ENCODE measurements at regions not wholly inside any gene's neighbourhood (a gene's known extent, or its start where the extent isn't known, plus 50 kb on each side); places are given as distances from the start of the nearest gene placed in this dataset.

GRCh38 chr22:47568700-47569099, 806.2 kb downstream of the TBC1D22A start:
- no peak for DNase-seq
- 90 to 95% (median 90%) methylated on average over 8 of the region's 8 CpGs for WGBS, 3 donors

GRCh38 chr22:47567126-47568090, 805.0 kb downstream of the TBC1D22A start:
- Histone ChIP-seq H3K36me3 (no peaks in the 10 kb centered on the region), H3K27me3 (no peaks in the 10 kb centered on the region), H3K27ac (no peak overlapping the region), H3K4me1 (ENCODE audit: insufficient read depth) (peaks cover 5% of the 10 kb centered on the region), H3K9me3 (no peaks in the 10 kb centered on the region), H3K4me3 (no peak overlapping the region)
- intact Hi-C loops (cut with DNase I): no loop called here
- WGBS, 3 donors: 95 to 97% (median 96%) methylated on average over 25 of the region's 25 CpGs
- no peak for DNase-seq
- TF ChIP-seq CTCF (IDR thresholded peaks at IDR 0.05): no peak
- no peak for TF ChIP-seq EP300 (IDR thresholded peaks at IDR 0.05)
- TF ChIP-seq POLR2A (IDR thresholded peaks at IDR 0.05): no peak

More at GRCh38 chr22:47568700-47569099, 806.2 kb downstream of the TBC1D22A start:
- TF ChIP-seq POLR2A (IDR thresholded peaks at IDR 0.05): no peak
- TF ChIP-seq EP300 (IDR thresholded peaks at IDR 0.05): no peak
- TF ChIP-seq CTCF (IDR thresholded peaks at IDR 0.05): no peak
- H3K27me3 ChIP-seq: no peaks in the 10 kb centered on the region
- H3K36me3 ChIP-seq: no peaks in the 10 kb centered on the region
- H3K4me3 ChIP-seq: no peak overlapping the region
- no peaks in the 10 kb centered on the region for H3K9me3 ChIP-seq
- H3K4me1 ChIP-seq (ENCODE audit: insufficient read depth): peaks cover 5% of the 10 kb centered on the region
- no peak overlapping the region for H3K27ac ChIP-seq
- intact Hi-C loops (cut with DNase I): no loop called here

- Histone ChIP-seq H3K27me3 (no peaks in the 10 kb centered on the region), H3K9me3 (no peaks in the 10 kb centered on the region), H3K4me3 (no peak overlapping the region), H3K36me3 (no peaks in the 10 kb centered on the region), H3K4me1 (ENCODE audit: insufficient read depth) (peaks cover 5% of the 10 kb centered on the region), H3K27ac (no peak overlapping the region)
- no peak for TF ChIP-seq CTCF (IDR thresholded peaks at IDR 0.05)
- TF ChIP-seq POLR2A (IDR thresholded peaks at IDR 0.05): no peak
- no peak for TF ChIP-seq EP300 (IDR thresholded peaks at IDR 0.05)
- DNase-seq: no peak
- intact Hi-C loops (cut with DNase I): no loop called here
- WGBS, 3 donors: 87 to 92% (median 92%) methylated on average over 12 of the region's 12 CpGs
Measured at GRCh38 chr22:47566491-47566890, 804.0 kb downstream of the TBC1D22A start.

GRCh38 chr22:47565607-47566006, 803.2 kb downstream of the TBC1D22A start:
- WGBS, 3 donors: 17 to 39% (median 27%) methylated on average over 4 of the region's 4 CpGs
- no peak for TF ChIP-seq POLR2A (IDR thresholded peaks at IDR 0.05)
- no peak for TF ChIP-seq CTCF (IDR thresholded peaks at IDR 0.05)
- TF ChIP-seq EP300 (IDR thresholded peaks at IDR 0.05): no peak
- intact Hi-C loops (cut with DNase I): no loop called here

More at GRCh38 chr22:47565607-47566006, 803.2 kb downstream of the TBC1D22A start:
- H3K27me3 ChIP-seq: no peaks in the 10 kb centered on the region
- H3K36me3 ChIP-seq: no peaks in the 10 kb centered on the region
- H3K9me3 ChIP-seq: no peaks in the 10 kb centered on the region
- no peak overlapping the region for H3K4me3 ChIP-seq
- no peak for DNase-seq
- H3K4me1 ChIP-seq (ENCODE audit: insufficient read depth): peaks cover 5% of the 10 kb centered on the region
- no peak overlapping the region for H3K27ac ChIP-seq
